ENCODE measurements at regions not wholly inside any gene's neighbourhood (a gene's known extent, or its start where the extent isn't known, plus 50 kb on each side); places are given as distances from the start of the nearest gene placed in this dataset.

- TF ChIP-seq GATA2 (IDR thresholded peaks at IDR 0.05; ENCODE audit: low read depth, low read length) (no peak), GATA3 (IDR thresholded peaks at IDR 0.05; ENCODE audit: low read depth, low read length) (no peak)
Measured at GRCh38 chr9:25850803-25851202, 172.6 kb upstream of the TUSC1 start.

- TF ChIP-seq GATA3 (IDR thresholded peaks at IDR 0.05; ENCODE audit: low read depth, low read length) (no peak), GATA2 (IDR thresholded peaks at IDR 0.05; ENCODE audit: low read depth, low read length) (no peak)
Measured at GRCh38 chr9:25845867-25846266, 167.6 kb upstream of the TUSC1 start.

GRCh38 chr9:25830381-25830780, 152.1 kb upstream of the TUSC1 start:
- TF ChIP-seq GATA3 (IDR thresholded peaks at IDR 0.05; ENCODE audit: low read depth, low read length) (no peak), GATA2 (IDR thresholded peaks at IDR 0.05; ENCODE audit: low read depth, low read length) (no peak)

- no peak for TF ChIP-seq GATA2 (IDR thresholded peaks at IDR 0.05; ENCODE audit: low read depth, low read length)
- no peak for TF ChIP-seq GATA3 (IDR thresholded peaks at IDR 0.05; ENCODE audit: low read depth, low read length)
Measured at GRCh38 chr9:25827626-25828025, 149.4 kb upstream of the TUSC1 start.

GRCh38 chr9:25816439-25816838, 138.2 kb upstream of the TUSC1 start:
- no peak for TF ChIP-seq GATA2 (IDR thresholded peaks at IDR 0.05; ENCODE audit: low read depth, low read length)
- TF ChIP-seq GATA3 (IDR thresholded peaks at IDR 0.05; ENCODE audit: low read depth, low read length) = no peak

GRCh38 chr9:25814023-25814422, 135.8 kb upstream of the TUSC1 start:
- no peak for TF ChIP-seq GATA2 (IDR thresholded peaks at IDR 0.05; ENCODE audit: low read depth, low read length)
- no peak for TF ChIP-seq GATA3 (IDR thresholded peaks at IDR 0.05; ENCODE audit: low read depth, low read length)

- TF ChIP-seq GATA3 (IDR thresholded peaks at IDR 0.05; ENCODE audit: low read depth, low read length) = no peak
- TF ChIP-seq GATA2 (IDR thresholded peaks at IDR 0.05; ENCODE audit: low read depth, low read length) = no peak
Measured at GRCh38 chr9:25813478-25813877, 135.2 kb upstream of the TUSC1 start.

GRCh38 chr9:25808554-25808953, 130.3 kb upstream of the TUSC1 start:
- no peak for TF ChIP-seq GATA3 (IDR thresholded peaks at IDR 0.05; ENCODE audit: low read depth, low read length)
- TF ChIP-seq GATA2 (IDR thresholded peaks at IDR 0.05; ENCODE audit: low read depth, low read length) = no peak

- TF ChIP-seq GATA3 (IDR thresholded peaks at IDR 0.05; ENCODE audit: low read depth, low read length) (no peak), GATA2 (IDR thresholded peaks at IDR 0.05; ENCODE audit: low read depth, low read length) (no peak)
Measured at GRCh38 chr9:25804856-25805255, 126.6 kb upstream of the TUSC1 start.

GRCh38 chr9:25773805-25774204, 95.6 kb upstream of the TUSC1 start:
- TF ChIP-seq GATA3 (IDR thresholded peaks at IDR 0.05; ENCODE audit: low read depth, low read length) (no peak), GATA2 (IDR thresholded peaks at IDR 0.05; ENCODE audit: low read depth, low read length) (no peak)

GRCh38 chr9:25755951-25756350, 77.7 kb upstream of the TUSC1 start:
- TF ChIP-seq GATA3 (IDR thresholded peaks at IDR 0.05; ENCODE audit: low read depth, low read length) = no peak
- no peak for TF ChIP-seq GATA2 (IDR thresholded peaks at IDR 0.05; ENCODE audit: low read depth, low read length)

- no peak for TF ChIP-seq GATA3 (IDR thresholded peaks at IDR 0.05; ENCODE audit: low read depth, low read length)
- TF ChIP-seq GATA2 (IDR thresholded peaks at IDR 0.05; ENCODE audit: low read depth, low read length) = no peak
Measured at GRCh38 chr9:25752398-25752797, 74.2 kb upstream of the TUSC1 start.

GRCh38 chr9:25742256-25742655, 64.0 kb upstream of the TUSC1 start:
- TF ChIP-seq GATA3 (IDR thresholded peaks at IDR 0.05; ENCODE audit: low read depth, low read length) (no peak), GATA2 (IDR thresholded peaks at IDR 0.05; ENCODE audit: low read depth, low read length) (no peak)

- TF ChIP-seq GATA2 (IDR thresholded peaks at IDR 0.05; ENCODE audit: low read depth, low read length) (no peak), GATA3 (IDR thresholded peaks at IDR 0.05; ENCODE audit: low read depth, low read length) (no peak)
Measured at GRCh38 chr9:25733336-25733982, 55.2 kb upstream of the TUSC1 start.
